GM12874 (cell line): ENCODE measurements at regions not wholly inside any gene's neighbourhood (a gene's known extent, or its start where the extent isn't known, plus 50 kb on each side); places are given as distances from the start of the nearest gene placed in this dataset.

ENCODE experiments used
- TF ChIP-seq, protein P1 (sequence below): IDR thresholded peaks from 2 replicates; pipeline ENCODE4 v1.5.1; 2011; ENCODE audit warnings: low read depth, mild to moderate bottlenecking, control low read depth, low read length, moderate library complexity; ENCODE audit not compliant: insufficient read depth

DNA sequence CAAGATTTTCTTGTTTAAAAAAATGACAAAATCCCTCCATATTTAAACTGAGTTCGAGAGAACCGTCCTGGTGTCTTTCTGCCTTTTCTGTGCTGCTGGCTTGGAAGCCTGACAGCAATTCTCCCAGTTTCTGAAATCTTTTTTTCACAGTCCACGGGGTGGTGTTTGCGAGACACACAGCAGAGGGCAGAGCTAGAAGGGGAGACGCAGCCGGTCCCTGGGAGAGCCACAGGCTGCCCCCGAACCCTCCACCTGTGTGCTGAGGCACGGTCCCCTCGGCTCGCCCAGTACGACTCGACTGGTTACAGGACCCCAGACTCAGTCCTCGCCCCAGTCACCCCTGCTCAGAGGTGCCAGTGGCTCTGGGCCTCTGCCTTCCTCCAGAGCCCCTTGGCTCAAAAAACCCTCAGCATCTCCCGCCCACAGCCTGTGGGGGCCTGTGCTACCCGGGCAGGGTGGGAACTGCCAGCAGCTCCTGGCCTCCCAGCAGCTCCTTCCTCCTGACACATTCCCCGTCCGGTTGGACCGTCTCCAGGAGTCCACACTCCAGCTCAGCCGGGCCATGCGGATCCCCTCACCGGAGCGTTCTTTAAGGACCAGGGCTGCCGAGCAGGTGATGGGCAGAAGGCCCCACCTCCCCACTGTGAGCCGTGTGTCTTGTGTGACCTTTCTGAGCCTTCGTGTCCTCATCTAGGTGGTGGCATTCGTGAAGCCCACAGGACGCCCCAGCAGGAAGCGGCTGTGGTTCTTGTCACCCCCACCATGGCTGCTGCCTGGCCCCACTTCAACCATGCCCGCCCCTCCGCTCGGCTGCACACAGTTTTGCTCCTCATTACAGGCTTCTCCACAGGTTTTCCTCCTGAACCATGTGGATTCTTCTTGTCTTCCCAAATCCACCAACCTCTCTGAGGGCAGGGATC is 52.3 kb upstream of the EN2 start:
- TF ChIP-seq, protein P1, sequence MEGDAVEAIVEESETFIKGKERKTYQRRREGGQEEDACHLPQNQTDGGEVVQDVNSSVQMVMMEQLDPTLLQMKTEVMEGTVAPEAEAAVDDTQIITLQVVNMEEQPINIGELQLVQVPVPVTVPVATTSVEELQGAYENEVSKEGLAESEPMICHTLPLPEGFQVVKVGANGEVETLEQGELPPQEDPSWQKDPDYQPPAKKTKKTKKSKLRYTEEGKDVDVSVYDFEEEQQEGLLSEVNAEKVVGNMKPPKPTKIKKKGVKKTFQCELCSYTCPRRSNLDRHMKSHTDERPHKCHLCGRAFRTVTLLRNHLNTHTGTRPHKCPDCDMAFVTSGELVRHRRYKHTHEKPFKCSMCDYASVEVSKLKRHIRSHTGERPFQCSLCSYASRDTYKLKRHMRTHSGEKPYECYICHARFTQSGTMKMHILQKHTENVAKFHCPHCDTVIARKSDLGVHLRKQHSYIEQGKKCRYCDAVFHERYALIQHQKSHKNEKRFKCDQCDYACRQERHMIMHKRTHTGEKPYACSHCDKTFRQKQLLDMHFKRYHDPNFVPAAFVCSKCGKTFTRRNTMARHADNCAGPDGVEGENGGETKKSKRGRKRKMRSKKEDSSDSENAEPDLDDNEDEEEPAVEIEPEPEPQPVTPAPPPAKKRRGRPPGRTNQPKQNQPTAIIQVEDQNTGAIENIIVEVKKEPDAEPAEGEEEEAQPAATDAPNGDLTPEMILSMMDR = peak; percentile 22; the same call in 1 of the 2 replicates

DNA sequence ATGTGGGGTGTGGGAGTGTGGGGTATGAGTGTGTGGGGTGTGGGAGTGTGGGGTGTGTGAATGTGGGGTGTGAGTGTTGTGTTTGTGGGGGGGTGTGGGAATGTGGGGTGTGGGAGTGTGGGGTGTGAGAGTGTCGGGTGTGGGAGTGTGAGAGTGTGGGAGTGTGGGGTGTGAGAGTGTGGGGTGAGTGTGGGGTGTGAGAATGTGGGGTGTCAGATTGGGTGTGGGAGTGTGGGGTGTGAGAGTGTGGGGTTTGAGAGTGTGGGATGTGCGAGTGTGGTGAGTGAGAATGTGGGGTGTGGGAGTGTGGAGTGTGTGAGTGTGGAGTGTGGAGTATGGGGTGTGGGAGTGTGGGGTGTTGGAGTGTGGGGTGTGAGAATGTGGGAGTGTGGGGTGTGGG is 50.1 kb upstream of the EN2 start:
- TF ChIP-seq, protein P1 = no peak
